PC-9 (cell line): ENCODE measurements at regions not wholly inside any gene's neighbourhood (a gene's known extent, or its start where the extent isn't known, plus 50 kb on each side); places are given as distances from the start of the nearest gene placed in this dataset.

Source experiments
- BruUV-seq: library from RNA; stranded (reverse); fragments of 400-500 nt; replicated peaks from 2 replicates; lab custom pipeline; 2021; lab: Mats Ljungman, UMichigan
- CTCF ChIA-PET: fragments of 300-600 bp; sonication (Branson Sonifier 250); formaldehyde crosslinking; loops from one replicate; lab custom pipeline; 2022; ENCODE audit warnings: antibody characterized with exemption; lab: Charles Lee
- POLR2A ChIA-PET: fragments of 300-600 bp; sonication (Branson Sonifier 250); formaldehyde crosslinking; loops from one replicate; lab custom pipeline; 2022; ENCODE audit warnings: antibody characterized with exemption; ENCODE audit not compliant: unreplicated experiment; lab: Charles Lee
- DNase-seq, 2 experiments: peaks; one replicate each; pipeline versions ENCODE4 v3.0.0 to v3.0.0-alpha.2; 2015 to 2022; ENCODE audit warnings: mixed read lengths in 1 of 2
- H2AFZ ChIP-seq: fragments of 200-600 bp; sonication (generic); 2 replicates; pipeline ENCODE4 v1.8.1; 2017; ENCODE audit warnings: antibody characterized with exemption
- H3F3A ChIP-seq: fragments of 200-600 bp; sonication (generic); 2 replicates; pipeline ENCODE4 v1.8.1; 2017; ENCODE audit warnings: antibody characterized with exemption, mild to moderate bottlenecking, low read depth; ENCODE audit not compliant: insufficient read depth
- H3K27ac ChIP-seq: fragments of 200-600 bp; sonication (generic); 2 replicates; pipeline ENCODE4 v1.6.1; 2016; ENCODE audit warnings: mixed run types
- H3K27me3 ChIP-seq: fragments of 200-600 bp; sonication (generic); 2 replicates; pipeline ENCODE4 v1.6.1; 2016; ENCODE audit warnings: low read depth, mixed run types; ENCODE audit not compliant: insufficient read depth
- H3K36me3 ChIP-seq: fragments of 200-600 bp; sonication (generic); 2 replicates; pipeline ENCODE4 v1.6.1; 2016; ENCODE audit warnings: low read depth, mixed run types
- H3K4me1 ChIP-seq: fragments of 200-600 bp; sonication (generic); replicated peaks from 2 replicates; pipeline ENCODE4 v1.6.1; 2016; ENCODE audit warnings: mixed run types; ENCODE audit not compliant: insufficient read depth
- H3K4me2 ChIP-seq: fragments of 200-600 bp; sonication (generic); 2 replicates; pipeline ENCODE4 v1.6.1; 2017; ENCODE audit warnings: mixed run types
- H3K4me3 ChIP-seq: fragments of 200-600 bp; sonication (generic); 2 replicates; pipeline ENCODE4 v1.6.1; 2016; ENCODE audit warnings: mixed run types
- H3K79me2 ChIP-seq: fragments of 200-600 bp; sonication (generic); 2 replicates; pipeline ENCODE4 v1.6.1; 2017; ENCODE audit warnings: low read depth, mixed run types
- H3K9me2 ChIP-seq: fragments of 200-600 bp; sonication (generic); 2 replicates; pipeline ENCODE4 v1.8.1; 2017; ENCODE audit warnings: mild to moderate bottlenecking; ENCODE audit not compliant: insufficient read depth
- H3K9me3 ChIP-seq: fragments of 200-600 bp; sonication (generic); 2 replicates; pipeline ENCODE4 v1.8.1; 2016; ENCODE audit warnings: low read depth; ENCODE audit not compliant: insufficient read depth
- H4K20me1 ChIP-seq: fragments of 200-600 bp; sonication (generic); 2 replicates; pipeline ENCODE4 v1.8.1; 2017; ENCODE audit not compliant: insufficient read depth
- EZH2 ChIP-seq: fragments of 200-600 bp; sonication (generic); IDR thresholded peaks from 2 replicates; pipeline ENCODE4 v1.8.0; 2017; ENCODE audit warnings: antibody characterized with exemption, low read depth
- intact Hi-C: fragments of 100-400 bp; cut with micrococcal nuclease; formaldehyde crosslinking; loops from one replicate; pipeline ENCODE4 v1.10.0; 2022; ENCODE audit not compliant: unreplicated experiment
- TF ChIP-seq, protein P1 (sequence below): fragments of 200-600 bp; sonication (generic); conservative IDR thresholded peaks from 2 replicates; pipeline ENCODE4 v1.6.1; 2017; ENCODE audit warnings: mixed run types, antibody characterized with exemption, mild to moderate bottlenecking, moderate library complexity

DNA sequence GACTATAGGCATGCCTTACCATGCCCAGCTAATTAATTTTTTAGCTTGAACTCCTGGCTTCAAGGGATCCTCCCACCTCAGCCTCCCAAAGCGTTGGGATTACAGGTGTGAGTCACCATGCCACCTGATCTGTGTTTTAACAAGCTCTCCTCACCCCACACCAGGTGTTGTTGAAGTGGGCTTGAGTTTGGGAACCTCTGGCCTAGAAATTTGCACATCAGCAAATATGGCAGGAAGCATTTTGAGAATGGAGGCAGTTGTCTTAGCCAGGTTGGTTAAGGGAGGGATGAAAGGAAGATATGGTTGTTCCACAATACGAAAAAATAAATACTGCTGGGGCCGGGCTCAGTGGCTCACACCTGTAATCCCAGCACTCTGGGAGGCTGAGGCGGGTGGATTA lies 433.1 kb downstream of the TYW1 start:
- no peaks in the 10 kb centered on the region for H3K79me2 ChIP-seq
- H3K9me3 ChIP-seq = no peaks in the 10 kb centered on the region
- H3K27ac ChIP-seq = no peak overlapping the region
- peaks cover 3% of the 10 kb centered on the region; the same call in 1 of the 2 replicates for H3K27me3 ChIP-seq
- DNase-seq = no peak
- no peaks in the 10 kb centered on the region for H3K9me2 ChIP-seq
- H4K20me1 ChIP-seq = no peaks in the 10 kb centered on the region
- CTCF ChIA-PET = no interaction called here
- no peak for TF ChIP-seq EZH2
- TF ChIP-seq, protein P1, sequence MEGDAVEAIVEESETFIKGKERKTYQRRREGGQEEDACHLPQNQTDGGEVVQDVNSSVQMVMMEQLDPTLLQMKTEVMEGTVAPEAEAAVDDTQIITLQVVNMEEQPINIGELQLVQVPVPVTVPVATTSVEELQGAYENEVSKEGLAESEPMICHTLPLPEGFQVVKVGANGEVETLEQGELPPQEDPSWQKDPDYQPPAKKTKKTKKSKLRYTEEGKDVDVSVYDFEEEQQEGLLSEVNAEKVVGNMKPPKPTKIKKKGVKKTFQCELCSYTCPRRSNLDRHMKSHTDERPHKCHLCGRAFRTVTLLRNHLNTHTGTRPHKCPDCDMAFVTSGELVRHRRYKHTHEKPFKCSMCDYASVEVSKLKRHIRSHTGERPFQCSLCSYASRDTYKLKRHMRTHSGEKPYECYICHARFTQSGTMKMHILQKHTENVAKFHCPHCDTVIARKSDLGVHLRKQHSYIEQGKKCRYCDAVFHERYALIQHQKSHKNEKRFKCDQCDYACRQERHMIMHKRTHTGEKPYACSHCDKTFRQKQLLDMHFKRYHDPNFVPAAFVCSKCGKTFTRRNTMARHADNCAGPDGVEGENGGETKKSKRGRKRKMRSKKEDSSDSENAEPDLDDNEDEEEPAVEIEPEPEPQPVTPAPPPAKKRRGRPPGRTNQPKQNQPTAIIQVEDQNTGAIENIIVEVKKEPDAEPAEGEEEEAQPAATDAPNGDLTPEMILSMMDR = no peak
- intact Hi-C loops = no loop called here
- no TSS peak for BruUV-seq
- no peaks in the 10 kb centered on the region for H3K36me3 ChIP-seq
- POLR2A ChIA-PET = no interaction called here
- H3K4me2 ChIP-seq = no peak overlapping the region
- H2AFZ ChIP-seq = no peak overlapping the region
- no peaks in the 10 kb centered on the region for H3K4me1 ChIP-seq
- no peak overlapping the region for H3K4me3 ChIP-seq
- no peaks in the 10 kb centered on the region for H3F3A ChIP-seq

DNA sequence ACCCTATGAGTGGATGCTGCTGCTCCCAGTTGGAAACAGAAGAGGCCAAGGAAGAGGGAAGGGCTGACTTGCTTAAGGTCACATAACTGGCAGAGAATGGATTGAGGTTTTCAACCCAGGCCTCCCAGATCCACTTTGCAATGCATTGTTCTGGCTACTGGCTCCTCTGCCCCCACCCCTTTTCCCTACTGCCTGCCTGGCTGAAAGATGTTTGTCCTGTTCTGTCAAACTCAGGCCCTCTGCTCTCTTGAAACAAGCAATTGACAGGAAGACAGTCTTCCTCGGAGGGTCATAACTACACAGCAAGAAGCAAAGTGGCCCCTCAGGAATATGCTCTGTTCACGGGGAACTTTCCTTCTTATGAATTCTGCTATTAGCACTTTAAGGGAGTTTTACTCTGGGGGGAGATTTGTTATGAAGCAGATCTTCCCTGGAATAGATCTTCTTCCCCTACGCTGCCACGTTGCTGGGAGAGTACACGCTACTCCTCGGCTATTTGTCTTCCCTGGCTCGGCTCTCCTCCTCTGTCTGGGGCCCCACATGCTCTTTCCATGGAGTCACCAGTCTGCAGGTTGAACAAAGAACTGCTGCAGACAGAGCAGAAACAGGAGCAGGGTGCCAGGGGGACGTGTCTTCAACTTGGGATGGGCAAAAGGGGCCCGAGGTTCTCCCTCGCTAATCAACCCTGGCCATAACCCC lies 436.1 kb downstream of the TYW1 start:
- Histone ChIP-seq H3K4me1 (no peaks in the 10 kb centered on the region), H2AFZ (no peak overlapping the region), H3K9me3 (no peaks in the 10 kb centered on the region), H3F3A (no peaks in the 10 kb centered on the region), H3K27ac (no peak overlapping the region), H4K20me1 (no peaks in the 10 kb centered on the region), H3K9me2 (no peaks in the 10 kb centered on the region), H3K4me3 (no peak overlapping the region), H3K4me2 (no peak overlapping the region), H3K36me3 (no peaks in the 10 kb centered on the region), H3K27me3 (peaks cover 10% of the 10 kb centered on the region), H3K79me2 (no peaks in the 10 kb centered on the region)
- DNase-seq = no peak
- intact Hi-C loops = no loop called here
- no TSS peak for BruUV-seq
- ChIA-PET CTCF (interaction anchor here (0.7 kb wide), 1 partner anchor 843 kb away, joined by 5 read pairs; no protein-coding TSS in a partner anchor), POLR2A (no interaction called here)
- TF ChIP-seq, protein P1 = no peak
- no peak for TF ChIP-seq EZH2

DNA sequence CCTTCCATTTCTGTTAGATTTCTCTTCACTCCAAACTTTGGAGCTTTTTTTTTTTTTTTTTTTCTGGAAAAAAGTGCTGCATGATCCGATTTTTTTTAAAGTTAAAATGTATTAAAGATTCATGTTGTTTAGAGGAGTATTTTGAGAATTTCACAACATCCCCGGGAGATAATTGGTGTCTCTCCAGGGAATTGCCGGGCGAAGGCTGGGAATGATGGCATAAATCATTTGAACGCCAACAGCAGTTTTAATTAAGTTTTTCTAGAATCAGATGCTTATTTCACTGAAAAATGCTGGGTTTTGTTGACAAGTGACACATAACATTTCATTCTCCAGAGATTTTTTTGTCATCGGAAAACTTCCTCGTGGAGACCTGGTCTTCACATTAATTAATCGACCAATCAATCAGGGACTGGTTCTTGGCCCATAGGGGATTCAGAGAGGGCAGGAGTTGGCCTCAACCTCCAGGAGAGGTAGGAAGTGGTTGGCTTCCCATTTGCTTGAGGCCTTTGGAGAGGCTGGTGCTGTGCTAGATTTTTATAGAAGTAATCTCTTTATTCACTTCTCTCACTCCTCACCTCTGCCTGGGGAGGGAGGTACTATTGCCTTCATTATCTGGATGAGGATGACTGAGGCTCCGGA lies 439.4 kb downstream of the TYW1 start:
- Histone ChIP-seq H3K4me2 (no peak overlapping the region), H3K4me1 (no peaks in the 10 kb centered on the region), H3K27me3 (peaks cover 31% of the 10 kb centered on the region), H3K9me2 (no peaks in the 10 kb centered on the region), H3K4me3 (no peak overlapping the region), H3K27ac (no peak overlapping the region), H4K20me1 (no peaks in the 10 kb centered on the region), H3K9me3 (no peaks in the 10 kb centered on the region), H3F3A (no peaks in the 10 kb centered on the region), H2AFZ (no peak overlapping the region), H3K36me3 (no peaks in the 10 kb centered on the region), H3K79me2 (no peaks in the 10 kb centered on the region)
- BruUV-seq = no TSS peak
- TF ChIP-seq, protein P1 = no peak
- no peak for TF ChIP-seq EZH2
- intact Hi-C loops = no loop called here
- no peak for DNase-seq
- CTCF ChIA-PET = no interaction called here
- POLR2A ChIA-PET = no interaction called here
